GM12878 (cell line): ENCODE measurements at regions not wholly inside any gene's neighbourhood (a gene's known extent, or its start where the extent isn't known, plus 50 kb on each side); places are given as distances from the start of the nearest gene placed in this dataset.

Experiments
- ATAC-seq: fragments of 200-7000 bp; cut with Tn5 transposase; 3 replicates; pipeline ENCODE4 v1.9.1; 2020; ENCODE audit warnings: mild to moderate bottlenecking, moderate library complexity
- BruUV-seq: library from RNA; stranded (reverse); fragments of 400-500 nt; replicated peaks from 2 replicates; lab custom pipeline; 2021; lab: Mats Ljungman, UMichigan
- CTCF ChIA-PET: fragments of 300-600 bp; sonication (Branson Sonifier 250); formaldehyde crosslinking; extraction: SDS; loops from one replicate; lab custom pipeline; 2021; ENCODE audit warnings: inconsistent platforms; lab: Yijun Ruan, JAX
- POLR2A ChIA-PET: fragments of 350-600 bp; formaldehyde crosslinking; extraction: SDS; loops from one replicate; lab custom pipeline; 2021; ENCODE audit warnings: inconsistent platforms; lab: Charles Lee
- RAD21 ChIA-PET: fragments of 300-600 bp; sonication (Branson Sonifier 250); formaldehyde crosslinking; loops from one replicate; lab custom pipeline; 2023; ENCODE audit warnings: antibody characterized with exemption; ENCODE audit not compliant: unreplicated experiment; lab: Charles Lee
- SMC1A ChIA-PET: fragments of 300-600 bp; sonication (Branson Sonifier 250); formaldehyde crosslinking; loops from one replicate; lab custom pipeline; 2023; ENCODE audit not compliant: unreplicated experiment, uncharacterized antibody; lab: Charles Lee
- DNase-seq: peaks from one replicate; pipeline ENCODE4 v3.0.0-alpha.2; 2011; ENCODE audit warnings: low read depth, low spot score
- FAIRE-seq: peaks from 3 replicates; lab custom pipeline; 2011; peaks lifted over from hg19 to GRCh38; lab: Jason Lieb, UNC
- H2AFZ ChIP-seq: 2 replicates; pipeline ENCODE4 v1.6.0; 2011; ENCODE audit warnings: low read depth, low read length, control low read depth; ENCODE audit not compliant: control insufficient read depth
- H3K27ac ChIP-seq: 2 replicates; pipeline ENCODE4 v1.5.1; 2011; ENCODE audit warnings: control low read depth; ENCODE audit not compliant: control insufficient read depth, insufficient read depth
- H3K27me3 ChIP-seq, 2 experiments: replicated peaks in 1 of 2; 2 replicates each; pipeline versions ENCODE4 v1.6.0 to v1.6.1; 2011; ENCODE audit warnings: low read length in 1 of 2; ENCODE audit not compliant: control insufficient read depth in 2 of 2, insufficient read depth in 2 of 2
- H3K36me3 ChIP-seq, 2 experiments: 2 replicates each; pipeline ENCODE4 v1.5.1; 2011; ENCODE audit warnings: low read length in 1 of 2; ENCODE audit not compliant: control insufficient read depth in 2 of 2, insufficient read depth in 2 of 2
- H3K4me1 ChIP-seq: 2 replicates; pipeline ENCODE4 v1.6.1; 2011; ENCODE audit warnings: mild to moderate bottlenecking, low read length, moderate library complexity, mixed read lengths; ENCODE audit not compliant: control insufficient read depth, insufficient read depth
- H3K4me2 ChIP-seq: 2 replicates; pipeline ENCODE4 v1.6.0; 2011; ENCODE audit warnings: control low read depth; ENCODE audit not compliant: control insufficient read depth, insufficient read depth
- H3K4me3 ChIP-seq: fragments of 200-600 bp; sonication (generic); 2 replicates; pipeline ENCODE4 v1.5.1; 2016
- H3K79me2 ChIP-seq: 2 replicates; pipeline ENCODE4 v1.6.0; 2011; ENCODE audit warnings: low read length; ENCODE audit not compliant: control insufficient read depth, insufficient read depth
- H3K9ac ChIP-seq: 2 replicates; pipeline ENCODE4 v1.8.0; 2011; ENCODE audit warnings: low read length, control low read depth, mixed read lengths; ENCODE audit not compliant: control insufficient read depth, insufficient read depth
- H3K9me3 ChIP-seq: replicated peaks from 3 replicates; pipeline ENCODE4 v1.5.1; 2011; ENCODE audit warnings: mild to moderate bottlenecking, low read length; ENCODE audit not compliant: control insufficient read depth, insufficient read depth
- H4K20me1 ChIP-seq: 2 replicates; pipeline ENCODE4 v1.6.0; 2011; ENCODE audit not compliant: control insufficient read depth, insufficient read depth
- ATF7 ChIP-seq: fragments of 450-650 bp; IDR thresholded peaks from 2 replicates; pipeline ENCODE4 v1.6.1; 2016; ENCODE audit warnings: low read depth, mild to moderate bottlenecking
- BHLHE40 ChIP-seq, 2 experiments: fragments of 450-650 bp in 1 of 2; IDR thresholded peaks; 2 replicates each; pipeline ENCODE4 v1.6.1; 2011 to 2017; ENCODE audit warnings: low read depth in 2 of 2, borderline replicate concordance in 1 of 2, improper control_type of control experiment in 1 of 2, low read length in 1 of 2, mild to moderate bottlenecking in 1 of 2
- CHD1 ChIP-seq: IDR thresholded peaks from 2 replicates; pipeline ENCODE4 v1.6.1; 2012; ENCODE audit warnings: low read depth, low read length, improper control_type of control experiment
- DPF2 ChIP-seq: fragments of 450-650 bp; IDR thresholded peaks from 2 replicates; pipeline ENCODE4 v1.6.1; 2017; ENCODE audit warnings: mild to moderate bottlenecking
- HDAC6 ChIP-seq: fragments of 200-600 bp; sonication (generic); IDR thresholded peaks from one replicate; pipeline ENCODE4 v1.8.0; 2017; ENCODE audit warnings: antibody characterized with exemption; ENCODE audit not compliant: unreplicated experiment
- IKZF1 ChIP-seq: fragments of 450-650 bp; conservative IDR thresholded peaks from 2 replicates; pipeline ENCODE4 v1.6.1; 2017; ENCODE audit warnings: antibody characterized with exemption, mild to moderate bottlenecking
- JUNB ChIP-seq: IDR thresholded peaks from 2 replicates; pipeline ENCODE4 v1.6.1; 2016; ENCODE audit warnings: antibody characterized with exemption, mild to moderate bottlenecking
- MYC ChIP-seq: IDR thresholded peaks from 2 replicates; pipeline ENCODE4 v1.6.1; 2011; ENCODE audit warnings: mild to moderate bottlenecking, low read length, moderate library complexity, inconsistent platforms; ENCODE audit not compliant: insufficient read depth, insufficient replicate concordance, insufficient read length, severe bottlenecking
- NFYA ChIP-seq: IDR thresholded peaks from 2 replicates; pipeline ENCODE4 v1.6.1; 2011; ENCODE audit warnings: low read depth, mild to moderate bottlenecking, low read length, improper control_type of control experiment, borderline replicate concordance
- NR2C1 ChIP-seq: fragments of 450-650 bp; IDR thresholded peaks from 2 replicates; pipeline ENCODE4 v1.6.1; 2017; ENCODE audit warnings: antibody characterized with exemption, mild to moderate bottlenecking, moderate library complexity
- NR2C2 ChIP-seq: IDR thresholded peaks from 2 replicates; pipeline ENCODE4 v1.6.1; 2011; ENCODE audit warnings: borderline replicate concordance, low read depth; ENCODE audit not compliant: control insufficient read depth, insufficient read length
- POLR2AphosphoS2 ChIP-seq: IDR thresholded peaks from 2 replicates; pipeline ENCODE4 v1.6.1; 2011; ENCODE audit warnings: low read depth, mild to moderate bottlenecking, low read length, improper control_type of control experiment, moderate library complexity
- SIX5 ChIP-seq: IDR thresholded peaks from 2 replicates; pipeline ENCODE4 v1.6.1; 2011; ENCODE audit warnings: mild to moderate bottlenecking, low read depth, low read length, moderate library complexity; ENCODE audit not compliant: severe bottlenecking
- SPI1 ChIP-seq: IDR thresholded peaks from 2 replicates; pipeline ENCODE4 v1.6.1; 2011; ENCODE audit warnings: low read depth, mild to moderate bottlenecking, low read length, moderate library complexity, borderline replicate concordance; ENCODE audit not compliant: insufficient read depth
- TAF1 ChIP-seq: IDR thresholded peaks from 2 replicates; pipeline ENCODE4 v1.6.1; 2011; ENCODE audit warnings: mild to moderate bottlenecking, low read depth, low read length, borderline replicate concordance
- YBX1 ChIP-seq: fragments of 450-650 bp; IDR thresholded peaks from 2 replicates; pipeline ENCODE4 v1.6.1; 2016; ENCODE audit warnings: antibody characterized with exemption
- WGBS: methylation state at CpG from one replicate; pipeline ENCODE4 v1.1.6; 2016; ENCODE audit warnings: low lambda C conversion rate; ENCODE audit not compliant: insufficient replicate concordance, insufficient coverage; ENCODE audit errors: missing lambda C conversion rate; 5-methylcytosine and 5-hydroxymethylcytosine counted together
- in situ Hi-C: fragments of 300-500 bp; cut with MboI; formaldehyde crosslinking; loops from 9 replicates; pipeline ENCODE4 v1.14.3; 2018; ENCODE audit warnings: mixed read lengths
- intact Hi-C: fragments of 100-400 bp; cut with micrococcal nuclease; formaldehyde crosslinking; loops from one replicate; pipeline ENCODE4 v1.14.2; 2022; ENCODE audit not compliant: unreplicated experiment
- TF ChIP-seq, protein P1 (sequence below): IDR thresholded peaks from 2 replicates; pipeline ENCODE4 v1.6.1; 2012; ENCODE audit warnings: mild to moderate bottlenecking, low read depth, low read length

DNA sequence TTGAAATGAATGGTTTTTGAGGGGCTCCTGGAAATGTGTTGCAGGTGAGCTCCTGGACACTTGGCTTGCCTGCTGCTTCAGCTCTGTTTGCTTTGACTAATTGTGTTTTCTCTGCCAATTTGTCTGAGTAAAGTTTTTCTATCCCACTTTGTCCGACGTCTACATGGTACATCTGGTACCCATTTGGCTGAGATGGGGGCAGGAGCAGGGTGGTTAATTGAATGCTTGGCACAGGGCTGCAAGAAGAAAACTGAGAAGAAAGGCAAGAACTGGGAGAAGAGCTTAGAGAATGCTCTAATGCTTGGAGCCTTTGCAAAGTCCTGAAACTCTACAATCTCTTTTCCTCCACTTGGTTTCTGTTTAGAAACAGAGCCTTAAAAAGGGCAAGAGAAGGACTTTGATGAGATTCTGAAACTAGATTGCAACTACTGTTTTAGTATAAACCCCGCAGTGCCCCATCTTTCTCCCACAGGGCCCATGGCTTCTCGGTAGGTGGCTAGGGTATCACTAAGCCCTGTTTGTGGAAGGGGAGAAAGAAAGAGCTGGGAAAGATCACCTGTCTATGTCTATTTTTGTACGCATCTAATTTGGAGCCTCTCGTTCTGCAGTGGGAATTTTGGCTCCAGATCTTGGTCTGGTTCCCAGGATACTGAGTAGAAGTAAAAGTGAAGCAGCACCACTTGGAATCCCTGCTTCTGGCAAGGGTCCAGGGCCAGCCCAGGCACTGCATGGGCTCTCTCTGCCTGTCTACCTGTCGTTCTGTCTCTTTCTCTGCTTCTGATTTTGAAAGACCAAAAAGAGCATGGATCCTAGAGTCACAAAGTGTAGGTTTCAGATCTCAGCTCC is 214.4 kb downstream of the SEMA6A start:
- POLR2A ChIA-PET: interaction anchor here (0.7 to 4.4 kb wide), 2 partner anchors 12 to 17 kb away, joined by 3 to 98 read pairs; no protein-coding TSS in a partner anchor
- Histone ChIP-seq H3K4me2 (0 out of 2 replicates have a peak overlapping the region, but pooled peaks have one; percentile 14), H3K9me3 (no peaks in the 10 kb centered on the region), H3K27ac (no peak overlapping the region), H3K4me1 (peaks cover 34% of the 10 kb centered on the region), H4K20me1 (no peaks in the 10 kb centered on the region), H2AFZ (no peak overlapping the region), H3K79me2 (no peaks in the 10 kb centered on the region), H3K36me3 (no peaks in the 10 kb centered on the region), H3K4me3 (no peak overlapping the region), H3K9ac (no peak overlapping the region), H3K27me3 (no peaks in the 10 kb centered on the region)
- in situ Hi-C loops (no loop called here), intact Hi-C loops (no loop called here)
- FAIRE-seq (no peak), DNase-seq (no peak), ATAC-seq (peak; percentile 29)
- RAD21 ChIA-PET: interaction anchor here (1.1 to 5.9 kb wide), 8 partner anchors 7 to 957 kb away, joined by 3 to 229 read pairs (median 10); no protein-coding TSS in a partner anchor
- SMC1A ChIA-PET: interaction anchor here (0.7 to 6.1 kb wide), 23 partner anchors 12 to 400 kb away, joined by 3 to 307 read pairs (median 5); no protein-coding TSS in a partner anchor
- CTCF ChIA-PET: interaction anchor here (1.0 to 7.6 kb wide), 7 partner anchors 12 to 284 kb away, joined by 3 to 101 read pairs (median 9); no protein-coding TSS in a partner anchor
- WGBS: 83% methylated on average over 7 of the region's 7 CpGs
- no TSS peak for BruUV-seq
- TF ChIP-seq DPF2 (no peak), ATF7 (no peak), POLR2AphosphoS2 (no peak), JUNB (no peak), NR2C2 (no peak), IKZF1 (peak; percentile 37; the same call in 1 of the 2 replicates), YBX1 (no peak), SIX5 (no peak), NR2C1 (no peak), TAF1 (no peak), MYC (no peak), SPI1 (no peak), NFYA (no peak), HDAC6 (no peak), CHD1 (no peak), BHLHE40 (IDR thresholded peaks at IDR 0.05; ENCODE audit: borderline replicate concordance in 1 of 2, low read depth in 2 of 2, low read length in 1 of 2) (no peak)
- TF ChIP-seq, protein P1, sequence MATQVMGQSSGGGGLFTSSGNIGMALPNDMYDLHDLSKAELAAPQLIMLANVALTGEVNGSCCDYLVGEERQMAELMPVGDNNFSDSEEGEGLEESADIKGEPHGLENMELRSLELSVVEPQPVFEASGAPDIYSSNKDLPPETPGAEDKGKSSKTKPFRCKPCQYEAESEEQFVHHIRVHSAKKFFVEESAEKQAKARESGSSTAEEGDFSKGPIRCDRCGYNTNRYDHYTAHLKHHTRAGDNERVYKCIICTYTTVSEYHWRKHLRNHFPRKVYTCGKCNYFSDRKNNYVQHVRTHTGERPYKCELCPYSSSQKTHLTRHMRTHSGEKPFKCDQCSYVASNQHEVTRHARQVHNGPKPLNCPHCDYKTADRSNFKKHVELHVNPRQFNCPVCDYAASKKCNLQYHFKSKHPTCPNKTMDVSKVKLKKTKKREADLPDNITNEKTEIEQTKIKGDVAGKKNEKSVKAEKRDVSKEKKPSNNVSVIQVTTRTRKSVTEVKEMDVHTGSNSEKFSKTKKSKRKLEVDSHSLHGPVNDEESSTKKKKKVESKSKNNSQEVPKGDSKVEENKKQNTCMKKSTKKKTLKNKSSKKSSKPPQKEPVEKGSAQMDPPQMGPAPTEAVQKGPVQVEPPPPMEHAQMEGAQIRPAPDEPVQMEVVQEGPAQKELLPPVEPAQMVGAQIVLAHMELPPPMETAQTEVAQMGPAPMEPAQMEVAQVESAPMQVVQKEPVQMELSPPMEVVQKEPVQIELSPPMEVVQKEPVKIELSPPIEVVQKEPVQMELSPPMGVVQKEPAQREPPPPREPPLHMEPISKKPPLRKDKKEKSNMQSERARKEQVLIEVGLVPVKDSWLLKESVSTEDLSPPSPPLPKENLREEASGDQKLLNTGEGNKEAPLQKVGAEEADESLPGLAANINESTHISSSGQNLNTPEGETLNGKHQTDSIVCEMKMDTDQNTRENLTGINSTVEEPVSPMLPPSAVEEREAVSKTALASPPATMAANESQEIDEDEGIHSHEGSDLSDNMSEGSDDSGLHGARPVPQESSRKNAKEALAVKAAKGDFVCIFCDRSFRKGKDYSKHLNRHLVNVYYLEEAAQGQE: no peak
